ENCODE measurements at regions not wholly inside any gene's neighbourhood (a gene's known extent, or its start where the extent isn't known, plus 50 kb on each side); places are given as distances from the start of the nearest gene placed in this dataset.

GRCh38 chr4:139611391-139611790, 54.2 kb upstream of the MGST2 start:
- H3K4me3 ChIP-seq (ENCODE audit: low read length), result no peak overlapping the region
- TF ChIP-seq CTCF (IDR thresholded peaks at IDR 0.05; ENCODE audit: insufficient read depth, low read depth, low read length, missing control alignments), result no peak
- no peak for DNase-seq (ENCODE audit: low read depth)

DNA sequence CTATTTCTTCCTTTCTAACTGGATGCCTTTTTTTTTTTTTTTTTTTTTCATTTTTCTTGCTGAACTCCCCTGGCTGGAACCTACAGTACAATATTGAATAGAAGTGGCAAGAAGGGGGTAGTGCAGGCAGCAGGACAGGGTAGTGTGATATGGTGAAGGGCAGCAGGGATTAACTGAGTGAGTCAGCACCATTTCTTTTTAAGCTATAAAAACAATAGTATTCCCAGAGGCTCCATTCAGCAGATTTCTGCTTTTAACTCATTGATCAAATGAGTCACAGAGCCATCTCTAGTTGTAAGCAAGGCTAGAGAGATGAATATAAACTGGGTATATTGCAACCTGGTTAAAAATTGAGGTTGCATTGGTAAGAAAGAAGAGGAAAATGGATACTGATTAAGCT, 53.6 kb upstream of the SETD7 start:
- DNase-seq (ENCODE audit: low read depth), result peak; percentile 53
- H3K4me3 ChIP-seq (ENCODE audit: low read length), result no peak overlapping the region
- TF ChIP-seq CTCF (IDR thresholded peaks at IDR 0.05; ENCODE audit: insufficient read depth, low read depth, low read length, missing control alignments), result no peak

- DNase-seq (ENCODE audit: low read depth), result peak; percentile 31
- TF ChIP-seq CTCF (IDR thresholded peaks at IDR 0.05; ENCODE audit: insufficient read depth, low read depth, low read length, missing control alignments), result no peak
- H3K4me3 ChIP-seq (ENCODE audit: low read length), result no peak overlapping the region
These were observed 51.6 kb upstream of the SETD7 start for GRCh38 chr4:139607502-139608060.

GRCh38 chr4:139606579-139607501, 50.8 kb upstream of the SETD7 start:
- peak; percentile 45 for TF ChIP-seq CTCF (IDR thresholded peaks at IDR 0.05; ENCODE audit: insufficient read depth, low read depth, low read length, missing control alignments)
- peak; percentile 73 for DNase-seq (ENCODE audit: low read depth)
- H3K4me3 ChIP-seq (ENCODE audit: low read length), result no peak overlapping the region

DNA sequence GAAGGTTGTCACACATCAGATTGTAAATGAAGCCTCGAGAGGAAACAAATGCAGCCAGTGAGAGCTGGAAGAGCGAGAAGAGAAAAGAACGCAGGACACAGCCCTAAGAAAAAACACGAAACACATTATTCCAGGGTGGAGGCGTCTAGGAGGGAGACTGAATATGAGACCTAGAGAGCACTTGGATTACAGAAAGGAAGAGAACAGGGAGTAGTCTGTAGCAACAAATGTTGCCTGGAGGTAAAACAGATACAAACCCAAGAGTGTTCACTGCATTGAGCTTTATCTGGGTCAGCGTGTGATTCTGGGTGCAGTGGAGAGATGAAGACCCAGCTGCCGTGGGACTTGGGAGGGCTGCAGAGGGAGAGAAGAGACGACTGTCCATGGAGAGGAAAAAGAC, 50.1 kb upstream of the SETD7 start:
- DNase-seq (ENCODE audit: low read depth), result no peak
- no peak for TF ChIP-seq CTCF (IDR thresholded peaks at IDR 0.05; ENCODE audit: insufficient read depth, low read depth, low read length, missing control alignments)
- H3K4me3 ChIP-seq (ENCODE audit: low read length), result no peak overlapping the region
